ENCODE measurements at regions not wholly inside any gene's neighbourhood (a gene's known extent, or its start where the extent isn't known, plus 50 kb on each side); places are given as distances from the start of the nearest gene placed in this dataset.

DNA sequence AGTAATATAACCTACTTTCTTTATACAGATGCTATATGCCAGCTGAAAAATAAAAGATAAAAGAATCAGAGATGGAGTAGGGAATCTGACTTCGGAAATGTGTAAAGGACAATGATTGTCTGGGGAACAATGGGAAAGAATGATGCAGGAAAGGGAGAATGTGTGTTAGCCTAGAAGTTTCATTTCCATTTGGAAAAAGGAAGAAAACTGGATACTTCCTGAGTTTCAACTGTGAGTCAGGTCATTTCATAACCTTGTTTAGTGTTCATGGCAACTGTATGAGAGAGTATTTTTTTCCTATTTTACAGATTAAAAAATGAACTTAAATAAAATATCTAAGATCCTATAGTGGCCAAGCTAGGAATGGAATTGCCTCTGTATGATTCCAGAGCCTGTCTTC, 261.3 kb upstream of the NECTIN3 start:
- Histone ChIP-seq H4K20me1 (ENCODE audit: insufficient read depth) (no peaks in the 10 kb centered on the region), H3K27me3 (ENCODE audit: insufficient read depth, low read depth, low read length) (no peaks in the 10 kb centered on the region), H3K27ac (ENCODE audit: low read length) (no peak overlapping the region), H2AFZ (ENCODE audit: low read depth, low read length) (no peak overlapping the region), H3K9me3 (ENCODE audit: low read length) (no peaks in the 10 kb centered on the region), H3K79me2 (replicated peaks; ENCODE audit: insufficient read depth, low read length) (no peaks in the 10 kb centered on the region), H3K9me2 (ENCODE audit: insufficient read depth, low read length) (no peaks in the 10 kb centered on the region), H3K36me3 (ENCODE audit: insufficient read depth, low read length) (no peaks in the 10 kb centered on the region), H3F3A (ENCODE audit: insufficient read depth, low read length, poor library complexity, severe bottlenecking) (no peaks in the 10 kb centered on the region), H3K4me2 (ENCODE audit: low read length) (no peak overlapping the region), H3K4me3 (ENCODE audit: low read length) (no peak overlapping the region), H3K9ac (ENCODE audit: low read length) (no peak overlapping the region)
- TF ChIP-seq, protein P1, sequence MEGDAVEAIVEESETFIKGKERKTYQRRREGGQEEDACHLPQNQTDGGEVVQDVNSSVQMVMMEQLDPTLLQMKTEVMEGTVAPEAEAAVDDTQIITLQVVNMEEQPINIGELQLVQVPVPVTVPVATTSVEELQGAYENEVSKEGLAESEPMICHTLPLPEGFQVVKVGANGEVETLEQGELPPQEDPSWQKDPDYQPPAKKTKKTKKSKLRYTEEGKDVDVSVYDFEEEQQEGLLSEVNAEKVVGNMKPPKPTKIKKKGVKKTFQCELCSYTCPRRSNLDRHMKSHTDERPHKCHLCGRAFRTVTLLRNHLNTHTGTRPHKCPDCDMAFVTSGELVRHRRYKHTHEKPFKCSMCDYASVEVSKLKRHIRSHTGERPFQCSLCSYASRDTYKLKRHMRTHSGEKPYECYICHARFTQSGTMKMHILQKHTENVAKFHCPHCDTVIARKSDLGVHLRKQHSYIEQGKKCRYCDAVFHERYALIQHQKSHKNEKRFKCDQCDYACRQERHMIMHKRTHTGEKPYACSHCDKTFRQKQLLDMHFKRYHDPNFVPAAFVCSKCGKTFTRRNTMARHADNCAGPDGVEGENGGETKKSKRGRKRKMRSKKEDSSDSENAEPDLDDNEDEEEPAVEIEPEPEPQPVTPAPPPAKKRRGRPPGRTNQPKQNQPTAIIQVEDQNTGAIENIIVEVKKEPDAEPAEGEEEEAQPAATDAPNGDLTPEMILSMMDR (IDR thresholded peaks at IDR 0.05; ENCODE audit: poor library complexity, severe bottlenecking) = no peak
- TF ChIP-seq EP300 (conservative IDR thresholded peaks at IDR 0.05; ENCODE audit: poor library complexity, severe bottlenecking) (no peak), RAD21 (conservative IDR thresholded peaks at IDR 0.05) (no peak), SMC3 (conservative IDR thresholded peaks at IDR 0.05; ENCODE audit: poor library complexity) (no peak), POLR2AphosphoS5 (IDR thresholded peaks at IDR 0.05) (no peak), TAF1 (IDR thresholded peaks at IDR 0.05; ENCODE audit: low read depth) (no peak), EZH2 (IDR thresholded peaks at IDR 0.05; ENCODE audit: borderline replicate concordance, insufficient read depth, low read length, poor library complexity, severe bottlenecking) (no peak), MXI1 (conservative IDR thresholded peaks at IDR 0.05; ENCODE audit: poor library complexity, severe bottlenecking) (no peak)
- TF ChIP-seq, protein P2, sequence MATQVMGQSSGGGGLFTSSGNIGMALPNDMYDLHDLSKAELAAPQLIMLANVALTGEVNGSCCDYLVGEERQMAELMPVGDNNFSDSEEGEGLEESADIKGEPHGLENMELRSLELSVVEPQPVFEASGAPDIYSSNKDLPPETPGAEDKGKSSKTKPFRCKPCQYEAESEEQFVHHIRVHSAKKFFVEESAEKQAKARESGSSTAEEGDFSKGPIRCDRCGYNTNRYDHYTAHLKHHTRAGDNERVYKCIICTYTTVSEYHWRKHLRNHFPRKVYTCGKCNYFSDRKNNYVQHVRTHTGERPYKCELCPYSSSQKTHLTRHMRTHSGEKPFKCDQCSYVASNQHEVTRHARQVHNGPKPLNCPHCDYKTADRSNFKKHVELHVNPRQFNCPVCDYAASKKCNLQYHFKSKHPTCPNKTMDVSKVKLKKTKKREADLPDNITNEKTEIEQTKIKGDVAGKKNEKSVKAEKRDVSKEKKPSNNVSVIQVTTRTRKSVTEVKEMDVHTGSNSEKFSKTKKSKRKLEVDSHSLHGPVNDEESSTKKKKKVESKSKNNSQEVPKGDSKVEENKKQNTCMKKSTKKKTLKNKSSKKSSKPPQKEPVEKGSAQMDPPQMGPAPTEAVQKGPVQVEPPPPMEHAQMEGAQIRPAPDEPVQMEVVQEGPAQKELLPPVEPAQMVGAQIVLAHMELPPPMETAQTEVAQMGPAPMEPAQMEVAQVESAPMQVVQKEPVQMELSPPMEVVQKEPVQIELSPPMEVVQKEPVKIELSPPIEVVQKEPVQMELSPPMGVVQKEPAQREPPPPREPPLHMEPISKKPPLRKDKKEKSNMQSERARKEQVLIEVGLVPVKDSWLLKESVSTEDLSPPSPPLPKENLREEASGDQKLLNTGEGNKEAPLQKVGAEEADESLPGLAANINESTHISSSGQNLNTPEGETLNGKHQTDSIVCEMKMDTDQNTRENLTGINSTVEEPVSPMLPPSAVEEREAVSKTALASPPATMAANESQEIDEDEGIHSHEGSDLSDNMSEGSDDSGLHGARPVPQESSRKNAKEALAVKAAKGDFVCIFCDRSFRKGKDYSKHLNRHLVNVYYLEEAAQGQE (IDR thresholded peaks at IDR 0.05; ENCODE audit: borderline replicate concordance) = no peak

DNA sequence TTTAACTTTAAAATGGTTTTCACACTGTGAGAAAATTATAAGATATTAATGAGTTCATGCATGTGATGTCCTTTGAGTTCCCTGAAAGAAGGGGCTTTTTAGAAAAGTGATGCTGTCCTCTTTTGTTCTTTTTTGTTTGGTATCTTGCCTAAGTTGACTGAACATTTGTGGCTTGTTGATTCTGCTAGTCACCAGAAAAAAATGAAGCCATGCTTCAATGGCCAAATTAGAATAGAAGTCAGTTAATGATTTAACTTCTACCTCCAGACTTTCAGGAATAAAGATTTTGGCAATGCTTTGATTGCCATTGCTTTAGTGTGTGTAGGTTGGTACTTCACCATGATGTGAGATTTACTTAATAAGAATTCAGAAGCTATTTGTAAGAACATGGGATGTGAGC, 260.6 kb upstream of the NECTIN3 start:
- no peak overlapping the region for H3K4me2 ChIP-seq (ENCODE audit: low read length)
- H3K9me3 ChIP-seq (ENCODE audit: low read length) = no peaks in the 10 kb centered on the region
- no peak overlapping the region for H2AFZ ChIP-seq (ENCODE audit: low read depth, low read length)

More for the DNA sequence above, 260.6 kb upstream of the NECTIN3 start:
- Histone ChIP-seq H3F3A (ENCODE audit: insufficient read depth, low read length, poor library complexity, severe bottlenecking) (no peaks in the 10 kb centered on the region), H4K20me1 (ENCODE audit: insufficient read depth) (no peaks in the 10 kb centered on the region), H3K9me2 (ENCODE audit: insufficient read depth, low read length) (no peaks in the 10 kb centered on the region), H3K4me3 (ENCODE audit: low read length) (no peak overlapping the region), H3K27me3 (ENCODE audit: insufficient read depth, low read depth, low read length) (no peaks in the 10 kb centered on the region), H3K79me2 (replicated peaks; ENCODE audit: insufficient read depth, low read length) (no peaks in the 10 kb centered on the region), H3K36me3 (ENCODE audit: insufficient read depth, low read length) (no peaks in the 10 kb centered on the region), H3K27ac (ENCODE audit: low read length) (no peak overlapping the region), H3K9ac (ENCODE audit: low read length) (no peak overlapping the region)
- TF ChIP-seq, protein P1 (IDR thresholded peaks at IDR 0.05; ENCODE audit: poor library complexity, severe bottlenecking) = no peak
- TF ChIP-seq POLR2AphosphoS5 (IDR thresholded peaks at IDR 0.05) = no peak
- no peak for TF ChIP-seq TAF1 (IDR thresholded peaks at IDR 0.05; ENCODE audit: low read depth)
- TF ChIP-seq EZH2 (IDR thresholded peaks at IDR 0.05; ENCODE audit: borderline replicate concordance, insufficient read depth, low read length, poor library complexity, severe bottlenecking) = no peak
- no peak for TF ChIP-seq SMC3 (conservative IDR thresholded peaks at IDR 0.05; ENCODE audit: poor library complexity)
- TF ChIP-seq EP300 (conservative IDR thresholded peaks at IDR 0.05; ENCODE audit: poor library complexity, severe bottlenecking) = no peak
- no peak for TF ChIP-seq RAD21 (conservative IDR thresholded peaks at IDR 0.05)
- TF ChIP-seq MXI1 (conservative IDR thresholded peaks at IDR 0.05; ENCODE audit: poor library complexity, severe bottlenecking) = no peak
- TF ChIP-seq, protein P2 (IDR thresholded peaks at IDR 0.05; ENCODE audit: borderline replicate concordance) = no peak
